Mammary epithelial cell (primary cell): ENCODE measurements at regions not wholly inside any gene's neighbourhood (a gene's known extent, or its start where the extent isn't known, plus 50 kb on each side); places are given as distances from the start of the nearest gene placed in this dataset.

Source experiments
- EZH2 ChIP-seq: IDR thresholded peaks from 2 replicates; pipeline ENCODE4 v1.6.1; 2012; ENCODE audit warnings: low read length, inconsistent platforms, borderline replicate concordance
- TF ChIP-seq, protein P1 (sequence below), 2 donors: IDR thresholded peaks in 1 of 2; conservative IDR thresholded peaks in 1 of 2; 2 replicates each; pipeline ENCODE4 v1.5.1; 2011 to 2012; ENCODE audit warnings: inconsistent platforms in 2 of 2, low read length in 2 of 2, mild to moderate bottlenecking in 2 of 2, control low read depth in 1 of 2, low read depth in 1 of 2; ENCODE audit not compliant: insufficient read depth in 1 of 2; ENCODE audit errors: extremely low read depth in 1 of 2

DNA sequence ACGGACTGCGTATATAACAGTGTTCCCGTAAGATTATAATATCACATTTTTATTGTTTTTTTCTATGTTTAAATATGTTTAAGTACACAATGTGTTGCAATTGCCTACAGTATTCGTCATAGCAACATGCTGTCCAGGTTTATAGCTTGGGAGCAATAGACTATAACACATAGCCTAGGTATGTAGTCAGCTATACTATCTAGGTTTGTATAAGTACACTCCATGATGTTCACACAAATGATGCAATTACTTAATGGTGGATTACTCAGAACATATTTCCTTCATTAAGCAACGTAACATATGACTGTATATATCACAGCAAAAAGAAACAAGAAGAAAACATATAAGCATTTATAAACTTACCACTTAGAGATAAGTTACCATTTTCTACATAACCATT lies 160.0 kb downstream of the CBLN1 start:
- TF ChIP-seq, protein P1, sequence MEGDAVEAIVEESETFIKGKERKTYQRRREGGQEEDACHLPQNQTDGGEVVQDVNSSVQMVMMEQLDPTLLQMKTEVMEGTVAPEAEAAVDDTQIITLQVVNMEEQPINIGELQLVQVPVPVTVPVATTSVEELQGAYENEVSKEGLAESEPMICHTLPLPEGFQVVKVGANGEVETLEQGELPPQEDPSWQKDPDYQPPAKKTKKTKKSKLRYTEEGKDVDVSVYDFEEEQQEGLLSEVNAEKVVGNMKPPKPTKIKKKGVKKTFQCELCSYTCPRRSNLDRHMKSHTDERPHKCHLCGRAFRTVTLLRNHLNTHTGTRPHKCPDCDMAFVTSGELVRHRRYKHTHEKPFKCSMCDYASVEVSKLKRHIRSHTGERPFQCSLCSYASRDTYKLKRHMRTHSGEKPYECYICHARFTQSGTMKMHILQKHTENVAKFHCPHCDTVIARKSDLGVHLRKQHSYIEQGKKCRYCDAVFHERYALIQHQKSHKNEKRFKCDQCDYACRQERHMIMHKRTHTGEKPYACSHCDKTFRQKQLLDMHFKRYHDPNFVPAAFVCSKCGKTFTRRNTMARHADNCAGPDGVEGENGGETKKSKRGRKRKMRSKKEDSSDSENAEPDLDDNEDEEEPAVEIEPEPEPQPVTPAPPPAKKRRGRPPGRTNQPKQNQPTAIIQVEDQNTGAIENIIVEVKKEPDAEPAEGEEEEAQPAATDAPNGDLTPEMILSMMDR (conservative IDR thresholded peaks at IDR 0.05 in 1 of 2, IDR thresholded peaks at IDR 0.05 in 1 of 2; ENCODE audit: extremely low read depth in 1 of 2, insufficient read depth in 1 of 2, low read depth in 1 of 2, low read length in 2 of 2), result no peak
- no peak for TF ChIP-seq EZH2
